Dedifferentiated amniotic fluid mesenchymal stem cell (primary cell): ENCODE measurements at regions not wholly inside any gene's neighbourhood (a gene's known extent, or its start where the extent isn't known, plus 50 kb on each side); places are given as distances from the start of the nearest gene placed in this dataset.

Experiments
- DNase-seq: peaks from one replicate; pipeline ENCODE4 v3.0.0-alpha.2; 2016; ENCODE audit errors: extremely low spot score

- DNase-seq: no peak
These were observed 180.4 kb upstream of the HHIP start for GRCh38 chr4:144465546-144465945.

DNA sequence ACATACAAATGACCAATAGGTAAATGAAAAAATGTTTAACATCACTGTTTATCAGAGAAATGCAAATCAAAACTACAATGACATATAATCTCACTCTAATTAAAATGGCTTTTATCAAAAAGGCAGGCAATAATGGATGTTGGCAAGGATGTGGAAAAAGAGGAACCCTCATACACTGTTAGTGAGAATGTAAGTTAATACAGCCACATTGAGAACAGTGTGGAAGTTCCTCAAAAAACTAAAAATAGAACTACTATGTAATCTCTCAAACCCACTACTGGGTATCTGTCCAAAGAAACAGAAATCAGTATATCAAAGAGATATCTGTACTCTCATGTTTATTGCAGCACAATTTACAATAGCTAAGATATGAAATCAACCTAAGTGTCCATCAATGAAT is 165.9 kb upstream of the HHIP start:
- no peak for DNase-seq

DNA sequence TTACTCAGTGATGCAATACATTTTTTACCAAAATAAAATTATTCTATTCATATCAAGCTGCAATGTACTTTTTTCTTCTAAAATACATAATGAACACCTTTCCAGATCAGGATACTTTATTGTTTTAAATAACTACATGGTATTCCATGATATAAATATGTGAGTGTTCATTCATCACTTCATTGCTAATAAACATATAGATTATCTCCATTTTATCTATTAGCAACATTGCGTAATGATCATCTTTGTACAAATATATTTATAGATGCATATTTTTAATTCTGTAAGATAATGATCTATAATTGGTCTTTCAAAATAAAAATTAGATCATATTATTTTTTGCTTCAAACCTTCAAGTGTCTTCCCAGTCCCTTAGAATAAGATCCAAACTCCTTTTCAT is 156.1 kb upstream of the HHIP start:
- DNase-seq: no peak

DNA sequence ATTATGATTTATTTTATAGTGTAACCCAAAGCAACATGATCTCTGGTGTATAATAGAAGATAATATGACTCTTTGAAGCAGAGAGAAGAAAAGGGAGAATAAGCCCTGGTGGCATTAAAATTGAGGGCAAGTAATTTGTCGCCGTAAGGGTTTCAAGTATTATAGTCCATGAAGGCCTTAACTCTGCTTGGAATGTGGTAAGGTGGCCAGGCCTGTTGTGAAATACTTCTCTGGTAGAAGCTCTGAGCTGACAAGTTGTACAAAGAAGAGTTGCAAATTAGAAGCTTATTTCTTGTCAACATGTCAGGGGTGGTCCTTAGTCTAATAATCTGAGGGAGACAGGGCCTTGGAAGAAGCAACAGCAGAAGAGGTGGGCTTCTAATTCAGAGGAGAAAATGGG is 151.7 kb upstream of the HHIP start:
- no peak for DNase-seq

- no peak for DNase-seq
These were observed 150.0 kb upstream of the HHIP start for GRCh38 chr4:144495944-144496343.

DNA sequence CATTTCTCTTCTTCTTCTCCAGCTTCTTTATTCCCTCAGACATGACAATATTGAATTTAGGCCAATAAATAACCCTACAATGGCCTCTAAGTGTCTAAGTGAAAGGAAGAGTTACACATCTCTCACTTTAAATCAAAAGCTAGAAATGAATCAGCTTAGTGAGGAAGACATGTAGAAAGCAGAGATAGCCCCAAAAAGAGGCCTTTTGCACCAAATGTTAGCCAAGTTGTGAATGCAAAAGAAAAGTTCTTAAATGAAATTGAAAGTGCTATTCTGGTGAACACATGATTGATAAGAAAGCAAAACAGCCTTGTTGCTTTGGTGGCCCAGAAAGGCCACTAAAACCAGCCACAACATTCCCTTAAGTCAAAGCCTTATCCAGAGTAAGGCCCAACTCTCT is 146.2 kb upstream of the HHIP start:
- DNase-seq: no peak

DNA sequence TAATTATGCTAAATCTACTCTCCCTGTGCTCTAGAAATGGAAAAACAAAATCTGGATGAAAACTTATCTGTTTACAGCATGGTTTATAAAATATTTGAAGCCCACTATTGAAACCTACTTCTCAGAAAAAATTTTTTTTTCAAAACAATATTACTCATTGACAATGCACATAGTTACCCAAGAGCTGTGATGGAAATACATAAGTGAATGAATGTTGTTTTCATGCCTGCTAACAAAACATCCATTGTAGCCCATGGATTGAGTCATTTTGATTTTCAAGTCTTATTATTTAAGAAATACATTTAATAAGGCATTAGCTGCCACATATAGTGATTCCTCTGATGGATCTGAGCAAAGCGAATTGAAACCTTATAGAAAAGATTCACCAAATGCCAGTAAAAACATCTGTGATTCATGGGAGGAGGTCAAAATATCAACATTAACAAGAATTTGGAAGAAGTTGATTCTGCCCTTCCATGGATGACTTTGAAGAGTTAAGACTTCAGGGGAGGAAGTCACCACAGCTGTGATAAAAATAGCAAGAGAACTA is 144.7 kb upstream of the HHIP start:
- DNase-seq: no peak

- no peak for DNase-seq
These were observed 141.1 kb upstream of the HHIP start for GRCh38 chr4:144504883-144505282.

DNA sequence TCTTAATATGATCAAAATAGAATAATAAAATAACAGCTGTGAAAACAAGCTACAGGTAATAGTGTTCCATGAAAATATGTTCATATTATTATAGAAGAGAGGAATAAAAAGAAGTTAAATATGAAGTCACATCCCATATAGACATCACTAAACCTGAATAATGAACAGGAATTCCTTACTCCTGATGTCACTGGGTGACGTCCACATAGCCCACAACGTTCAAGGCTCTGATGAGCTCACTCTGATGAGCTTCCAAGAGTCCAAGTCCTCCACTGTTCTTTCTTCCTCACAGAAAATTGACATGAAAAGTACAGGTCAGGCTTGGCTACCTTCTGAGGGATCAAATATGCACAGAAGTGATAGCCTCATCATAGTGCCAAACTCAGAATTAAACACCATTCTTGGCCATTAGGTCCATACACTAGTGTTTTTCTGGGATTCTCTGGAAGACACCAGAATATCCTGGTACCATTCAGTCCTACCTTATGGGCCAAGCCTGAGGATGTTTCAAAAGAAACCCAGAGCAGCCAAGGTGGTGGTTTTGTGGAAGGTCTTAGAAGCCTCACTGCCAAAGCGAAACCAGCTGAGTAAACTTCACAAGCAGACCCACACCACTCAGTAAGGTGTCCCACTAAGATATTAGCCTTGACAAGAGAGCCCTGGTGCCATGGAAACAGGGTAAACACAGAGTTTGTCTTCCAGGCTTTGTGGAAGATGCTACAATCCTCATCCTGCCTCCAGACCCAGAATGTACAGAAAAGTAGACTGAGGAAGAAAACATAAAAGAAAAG is 138.4 kb upstream of the HHIP start:
- no peak for DNase-seq

DNA sequence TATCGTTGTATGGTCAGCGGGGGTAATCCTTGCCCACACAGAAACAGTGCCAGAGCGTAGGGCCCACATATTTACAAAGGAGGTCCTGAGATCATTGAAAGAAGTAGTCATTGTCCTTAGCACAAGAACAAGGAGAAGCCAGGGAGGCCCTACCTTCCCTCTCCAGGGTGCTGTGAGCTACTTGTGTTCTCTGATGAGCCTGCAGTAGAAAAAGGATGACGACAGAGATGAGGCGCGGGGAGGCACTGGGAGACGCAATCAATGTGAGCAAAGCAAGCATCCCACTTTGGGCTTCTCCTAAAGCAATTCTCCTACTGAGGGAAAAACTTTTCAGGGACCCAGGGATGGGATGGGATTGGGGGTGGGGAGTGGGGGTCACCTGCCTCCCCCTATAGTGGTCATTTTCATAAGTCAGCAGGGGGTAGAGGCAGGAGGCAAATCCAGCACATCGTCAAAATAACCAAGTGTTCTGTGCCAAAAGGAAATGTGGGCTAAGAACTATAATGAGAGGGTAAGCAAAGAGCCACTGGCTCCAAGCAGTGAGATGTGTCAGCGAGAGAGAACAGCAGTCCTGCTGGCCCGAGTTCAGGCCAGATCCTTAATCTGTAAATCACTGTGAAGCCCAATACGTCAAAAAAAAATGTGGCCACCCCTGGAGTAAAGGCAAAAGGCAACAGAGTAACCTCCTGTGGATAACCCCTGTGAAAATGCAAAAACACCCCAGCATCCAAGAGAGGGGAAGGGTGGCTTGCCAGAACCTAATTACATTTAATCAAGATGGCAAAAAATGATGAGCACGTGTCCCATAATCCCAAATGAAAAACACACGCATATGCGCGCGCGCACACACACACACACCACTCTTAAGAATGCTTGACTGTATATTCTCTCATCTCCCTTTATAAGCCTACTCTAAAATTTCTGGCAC is 136.6 kb upstream of the HHIP start:
- DNase-seq: no peak

GRCh38 chr4:144514736-144515135 is 131.2 kb upstream of the HHIP start:
- DNase-seq: no peak

- no peak for DNase-seq
These were observed 127.6 kb upstream of the HHIP start for GRCh38 chr4:144518181-144518895.

- no peak for DNase-seq
These were observed 114.1 kb upstream of the HHIP start for GRCh38 chr4:144531841-144532240.

DNA sequence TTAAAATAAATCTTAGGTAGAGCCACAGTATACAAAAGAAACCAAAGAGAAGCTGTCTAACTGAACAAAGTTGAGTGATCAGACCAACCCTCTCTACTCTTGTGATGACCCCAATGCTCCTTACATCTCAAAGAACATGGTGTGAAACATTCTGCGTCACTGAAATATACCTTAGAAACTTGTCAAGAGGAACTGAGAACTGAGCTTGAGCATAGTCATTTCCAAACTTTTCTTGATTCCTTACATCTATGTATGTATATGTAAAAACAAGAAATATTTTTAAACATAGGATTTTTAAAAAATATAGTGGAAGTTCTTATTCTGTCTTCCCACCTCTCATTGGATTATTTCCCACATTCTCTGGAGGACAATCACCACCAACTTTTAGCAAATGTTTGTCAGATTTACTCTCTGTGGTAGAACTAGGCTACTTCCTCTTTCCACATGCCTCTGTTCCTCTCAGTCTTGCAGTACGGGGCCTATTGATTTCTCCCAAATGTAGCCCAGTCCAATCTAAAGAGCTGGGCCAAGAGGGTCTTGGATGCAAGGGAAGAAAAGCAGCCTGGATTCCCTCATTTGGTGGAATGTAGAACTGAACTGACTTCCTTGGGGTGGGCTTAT is 98.2 kb upstream of the HHIP start:
- no peak for DNase-seq

DNA sequence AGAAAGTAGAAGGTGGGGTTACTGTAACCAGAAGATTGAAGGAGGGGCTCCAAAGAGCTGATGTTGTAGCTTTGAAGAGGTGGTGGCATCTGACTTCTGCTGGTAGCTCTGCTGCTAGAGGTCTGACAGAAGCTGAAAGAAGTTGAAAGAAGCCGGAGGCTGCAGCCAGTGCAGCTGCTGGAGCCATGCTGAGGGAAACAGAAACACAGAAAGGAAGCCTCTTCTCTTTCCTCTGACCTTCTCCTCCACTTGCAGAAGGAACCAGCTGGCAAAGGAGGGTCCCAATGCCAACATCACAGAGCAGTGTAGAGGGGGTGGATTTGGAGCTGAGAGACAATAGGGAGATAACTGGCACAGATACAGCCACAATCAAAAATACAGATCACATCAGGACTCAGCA is 89.3 kb upstream of the HHIP start:
- DNase-seq: no peak

GRCh38 chr4:144557404-144557803 is 88.6 kb upstream of the HHIP start:
- DNase-seq: no peak

GRCh38 chr4:144562019-144562705 is 83.8 kb upstream of the HHIP start:
- DNase-seq: no peak

DNA sequence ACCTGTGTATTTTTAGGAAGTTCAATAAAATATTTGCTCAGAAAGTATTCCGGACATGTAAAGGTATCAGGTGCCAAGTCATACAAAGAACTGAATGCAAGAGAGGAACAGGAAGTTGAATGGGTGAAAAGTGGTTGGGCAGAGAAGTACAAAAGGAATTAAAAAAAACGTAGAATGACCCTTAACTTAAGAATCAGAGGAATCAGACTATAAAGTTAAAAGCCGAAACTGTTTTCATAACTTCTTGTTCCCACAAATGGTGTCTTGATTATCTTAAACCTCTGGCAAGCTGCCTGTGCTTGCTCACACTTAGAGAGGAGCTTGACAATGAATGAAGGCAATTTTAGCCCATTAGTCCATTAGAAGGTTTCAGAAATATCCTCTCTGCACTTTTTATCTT is 81.6 kb upstream of the HHIP start:
- DNase-seq: no peak

DNA sequence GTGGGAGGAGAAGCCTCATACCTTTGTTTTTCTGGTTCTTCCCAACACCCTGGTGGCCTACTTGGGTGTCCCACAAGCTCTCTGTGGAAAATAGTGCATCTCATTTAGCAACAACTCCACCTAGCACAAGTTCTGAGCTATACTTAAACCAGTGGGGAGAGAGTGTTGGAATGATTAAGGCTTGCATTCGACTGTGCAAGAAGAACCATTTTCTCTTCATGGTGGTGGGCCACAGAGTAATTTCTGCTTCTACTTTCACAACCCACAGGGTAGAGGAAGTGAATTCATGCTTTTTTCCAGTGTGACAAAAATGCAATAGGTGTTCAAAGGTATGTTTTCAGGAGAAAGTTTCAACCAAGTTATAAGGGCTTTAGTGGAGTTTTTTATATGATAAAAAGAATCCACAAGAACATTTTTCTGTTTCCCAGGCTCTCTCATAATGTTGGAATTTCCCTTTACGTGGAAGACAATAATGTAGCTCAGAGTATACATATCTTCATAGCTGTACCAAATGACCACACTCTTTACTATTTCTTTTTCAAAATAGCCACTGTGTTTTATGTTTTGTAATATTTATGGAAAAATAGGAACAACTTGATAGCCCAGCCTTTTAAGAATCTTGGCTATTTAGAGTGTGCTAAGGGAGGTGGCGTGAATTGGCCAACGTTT is 80.3 kb upstream of the HHIP start:
- no peak for DNase-seq

DNA sequence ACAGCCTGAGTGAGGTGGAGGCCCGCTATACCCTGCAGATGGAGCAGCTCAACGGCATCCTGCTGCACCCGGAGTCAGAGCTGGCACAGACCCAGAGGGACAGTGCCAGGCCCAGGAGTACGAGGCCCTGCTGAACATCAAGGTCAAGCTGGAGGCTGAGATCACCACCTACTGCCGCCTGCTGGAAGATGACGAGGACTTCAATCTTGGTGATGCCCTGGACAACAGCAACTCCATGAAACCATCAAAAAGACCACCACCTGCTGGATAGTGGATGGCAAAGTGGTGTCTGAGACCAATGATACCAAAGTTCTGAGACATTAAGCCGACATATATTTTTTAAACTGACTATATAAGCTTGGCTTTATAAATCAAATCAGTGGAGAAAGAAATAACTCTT is 73.3 kb upstream of the HHIP start:
- no peak for DNase-seq

DNA sequence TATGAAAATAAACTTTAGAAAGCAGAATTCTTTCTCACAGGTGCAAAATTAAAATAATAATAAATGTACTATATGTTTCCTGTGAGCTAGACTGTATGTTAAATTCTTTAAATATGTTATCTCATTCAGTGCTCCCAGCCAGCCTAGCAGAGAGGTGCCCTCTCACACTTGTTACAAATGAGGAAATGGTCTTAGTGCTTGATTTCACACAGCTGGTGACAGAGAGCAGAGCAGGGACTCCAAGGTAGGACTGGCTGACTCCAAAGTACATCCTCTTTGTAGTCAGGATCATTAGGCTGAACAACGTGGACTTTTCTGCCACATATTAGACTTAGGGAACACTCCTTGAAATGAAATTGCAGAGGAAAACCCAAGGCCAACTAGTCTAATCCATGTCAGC is 72.0 kb upstream of the HHIP start:
- no peak for DNase-seq
